IMR-90 (cell line): ENCODE measurements at regions not wholly inside any gene's neighbourhood (a gene's known extent, or its start where the extent isn't known, plus 50 kb on each side); places are given as distances from the start of the nearest gene placed in this dataset.

Experiments used
- BHLHE40 ChIP-seq: fragments of 150-350 bp; IDR thresholded peaks from 2 replicates; pipeline ENCODE4 v1.6.1; 2016; ENCODE audit warnings: mild to moderate bottlenecking, low read depth, low read length
- CEBPB ChIP-seq: IDR thresholded peaks from 2 replicates; pipeline ENCODE4 v1.6.1; 2012; ENCODE audit warnings: low read depth, low read length, improper control_type of control experiment
- CHD1 ChIP-seq: IDR thresholded peaks from 2 replicates; pipeline ENCODE4 v1.6.1; 2012; ENCODE audit warnings: low read depth, low read length, improper control_type of control experiment
- CTCF ChIP-seq: conservative IDR thresholded peaks from 2 replicates; pipeline ENCODE4 v1.5.1; 2012; ENCODE audit warnings: mild to moderate bottlenecking, low read depth, low read length, improper control_type of control experiment
- ELK1 ChIP-seq: fragments of 150-350 bp; IDR thresholded peaks from 2 replicates; pipeline ENCODE4 v1.6.1; 2016; ENCODE audit warnings: low read depth, mild to moderate bottlenecking, low read length, moderate library complexity, borderline replicate concordance
- FOS ChIP-seq: fragments of 150-350 bp; IDR thresholded peaks from 2 replicates; pipeline ENCODE4 v1.6.1; 2016; ENCODE audit warnings: low read depth, low read length
- MAFK ChIP-seq: IDR thresholded peaks from 2 replicates; pipeline ENCODE4 v1.6.1; 2012; ENCODE audit warnings: low read depth, low read length, improper control_type of control experiment
- MXI1 ChIP-seq: IDR thresholded peaks from 2 replicates; pipeline ENCODE4 v1.6.1; 2012; ENCODE audit warnings: low read depth, mild to moderate bottlenecking, low read length, moderate library complexity, borderline replicate concordance
- POLR2A ChIP-seq: IDR thresholded peaks from 2 replicates; pipeline ENCODE4 v1.6.1; 2012; ENCODE audit warnings: mild to moderate bottlenecking, low read depth, low read length
- RAD21 ChIP-seq: IDR thresholded peaks from 2 replicates; pipeline ENCODE4 v1.6.1; 2012; ENCODE audit warnings: low read length, improper control_type of control experiment
- RCOR1 ChIP-seq: IDR thresholded peaks from 2 replicates; pipeline ENCODE4 v1.6.1; 2012; ENCODE audit warnings: mild to moderate bottlenecking, low read length, improper control_type of control experiment; ENCODE audit not compliant: insufficient replicate concordance
- RFX5 ChIP-seq: IDR thresholded peaks from 2 replicates; pipeline ENCODE4 v1.8.0; 2012; ENCODE audit warnings: low read depth, mild to moderate bottlenecking, low read length, moderate library complexity
- SMC3 ChIP-seq: fragments of 150-350 bp; IDR thresholded peaks from 2 replicates; pipeline ENCODE4 v1.6.1; 2016; ENCODE audit warnings: low read depth, mild to moderate bottlenecking, antibody characterized with exemption, low read length, moderate library complexity
- USF2 ChIP-seq: fragments of 150-350 bp; IDR thresholded peaks from 2 replicates; pipeline ENCODE4 v1.6.1; 2017; ENCODE audit warnings: mild to moderate bottlenecking, antibody characterized with exemption, low read length, low read depth

- TF ChIP-seq FOS (no peak), CTCF (no peak), POLR2A (no peak), RCOR1 (no peak), ELK1 (no peak), SMC3 (no peak), USF2 (no peak), CEBPB (no peak), RFX5 (no peak), RAD21 (no peak), MXI1 (no peak), BHLHE40 (no peak), MAFK (no peak), CHD1 (no peak)
Measured at GRCh38 chr10:60652628-60653027, 125.7 kb upstream of the CDK1 start.
